HG03460 (cell line): ENCODE measurements at regions not wholly inside any gene's neighbourhood (a gene's known extent, or its start where the extent isn't known, plus 50 kb on each side); places are given as distances from the start of the nearest gene placed in this dataset.

Experiments
- ATAC-seq: cut with Tn5 transposase; IDR thresholded peaks from one replicate; pipeline ENCODE4 v1.9.1; 2021; ENCODE audit not compliant: unreplicated experiment

- ATAC-seq: no peak
These were observed 109.0 kb upstream of the SLC4A7 start for GRCh38 chr3:27593173-27593572.

GRCh38 chr3:27591312-27592210, 107.4 kb upstream of the SLC4A7 start:
- ATAC-seq: no peak

- no peak for ATAC-seq
These were observed 106.5 kb upstream of the SLC4A7 start for GRCh38 chr3:27590437-27591298.

- ATAC-seq: no peak
These were observed 105.6 kb upstream of the SLC4A7 start for GRCh38 chr3:27589795-27590194.

GRCh38 chr3:27585429-27585828, 101.2 kb upstream of the SLC4A7 start:
- ATAC-seq: no peak

- ATAC-seq: no peak
These were observed 100.7 kb upstream of the SLC4A7 start for GRCh38 chr3:27584874-27585273.

- no peak for ATAC-seq
These were observed 97.7 kb upstream of the SLC4A7 start for GRCh38 chr3:27581852-27582251.

- ATAC-seq: no peak
These were observed 93.8 kb upstream of the SLC4A7 start for GRCh38 chr3:27578032-27578431.

- ATAC-seq: no peak
These were observed 93.3 kb upstream of the SLC4A7 start for GRCh38 chr3:27577504-27577903.

- no peak for ATAC-seq
These were observed 92.0 kb upstream of the SLC4A7 start for GRCh38 chr3:27576171-27576570.

- no peak for ATAC-seq
These were observed 91.3 kb upstream of the SLC4A7 start for GRCh38 chr3:27575499-27575898.

GRCh38 chr3:27574438-27574795, 90.2 kb upstream of the SLC4A7 start:
- ATAC-seq: no peak

- no peak for ATAC-seq
These were observed 89.7 kb upstream of the SLC4A7 start for GRCh38 chr3:27573780-27574437.

- ATAC-seq: no peak
These were observed 89.0 kb upstream of the SLC4A7 start for GRCh38 chr3:27573138-27573537.

- no peak for ATAC-seq
These were observed 87.2 kb upstream of the SLC4A7 start for GRCh38 chr3:27571345-27571744.

- ATAC-seq: no peak
These were observed 86.4 kb upstream of the SLC4A7 start for GRCh38 chr3:27570421-27571106.

GRCh38 chr3:27568393-27568792, 84.2 kb upstream of the SLC4A7 start:
- no peak for ATAC-seq

GRCh38 chr3:27567251-27567650, 83.1 kb upstream of the SLC4A7 start:
- no peak for ATAC-seq

GRCh38 chr3:27565201-27565852, 81.1 kb upstream of the SLC4A7 start:
- no peak for ATAC-seq

- ATAC-seq: no peak
These were observed 77.4 kb upstream of the SLC4A7 start for GRCh38 chr3:27561576-27561975.
